Left ventricle myocardium superior (tissue), 1 donor: ENCODE measurements at regions not wholly inside any gene's neighbourhood (a gene's known extent, or its start where the extent isn't known, plus 50 kb on each side); places are given as distances from the start of the nearest gene placed in this dataset.
A peak's percentile ranks its signal among the peaks of the same experiment; 100 is the strongest.
"Not testable (repeated sequence)": the region's sequence is repeated elsewhere in the genome, so short reads cannot be mapped to it uniquely, and the experiment has no call there.

Experiments used
- ATAC-seq: fragments of 200-7000 bp; cut with Tn5 transposase; one replicate; pipeline ENCODE4 v1.9.1; 2020; ENCODE audit warnings: mild to moderate bottlenecking, moderate library complexity
- DNase-seq: peaks from one replicate; pipeline ENCODE4 v3.0.0-alpha.2; 2020
- intact Hi-C: fragments of 100-400 bp; cut with micrococcal nuclease; formaldehyde crosslinking; loops from one replicate; pipeline ENCODE4 v1.11.0; 2022
- donor health status: DM: no; HTN: yes; CAD: no; lungs with severe emphysema.

- DNase-seq, result no peak
- ATAC-seq, result peak; percentile 66
- intact Hi-C loops, result no loop called here
Measured at GRCh38 chr2:32874931-32875330, 71.8 kb upstream of the LTBP1 start.

- ATAC-seq (peak; percentile 45), DNase-seq (no peak)
- intact Hi-C loops, result no loop called here
Measured at GRCh38 chr2:32877587-32878510, 68.9 kb upstream of the LTBP1 start.

DNA sequence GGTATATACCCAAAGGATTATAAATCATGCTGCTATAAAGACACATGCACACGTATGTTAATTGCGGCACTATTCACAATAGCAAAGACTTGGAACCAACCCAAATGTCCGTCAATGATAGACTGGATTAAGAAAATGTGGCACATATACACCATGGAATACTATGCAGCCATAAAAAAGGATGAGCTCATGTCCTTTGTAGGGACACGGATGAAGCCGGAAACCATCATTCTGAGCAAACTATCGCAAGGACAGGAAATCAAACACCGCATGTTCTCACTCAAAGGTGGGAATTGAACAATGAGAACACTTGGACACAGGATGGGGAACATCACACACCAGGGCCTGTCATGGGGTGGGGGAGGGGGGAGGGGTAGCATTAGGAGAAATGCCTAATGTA lies 66.8 kb upstream of the LTBP1 start:
- intact Hi-C loops, ATAC-seq, DNase-seq: not testable (repeated sequence)

DNA sequence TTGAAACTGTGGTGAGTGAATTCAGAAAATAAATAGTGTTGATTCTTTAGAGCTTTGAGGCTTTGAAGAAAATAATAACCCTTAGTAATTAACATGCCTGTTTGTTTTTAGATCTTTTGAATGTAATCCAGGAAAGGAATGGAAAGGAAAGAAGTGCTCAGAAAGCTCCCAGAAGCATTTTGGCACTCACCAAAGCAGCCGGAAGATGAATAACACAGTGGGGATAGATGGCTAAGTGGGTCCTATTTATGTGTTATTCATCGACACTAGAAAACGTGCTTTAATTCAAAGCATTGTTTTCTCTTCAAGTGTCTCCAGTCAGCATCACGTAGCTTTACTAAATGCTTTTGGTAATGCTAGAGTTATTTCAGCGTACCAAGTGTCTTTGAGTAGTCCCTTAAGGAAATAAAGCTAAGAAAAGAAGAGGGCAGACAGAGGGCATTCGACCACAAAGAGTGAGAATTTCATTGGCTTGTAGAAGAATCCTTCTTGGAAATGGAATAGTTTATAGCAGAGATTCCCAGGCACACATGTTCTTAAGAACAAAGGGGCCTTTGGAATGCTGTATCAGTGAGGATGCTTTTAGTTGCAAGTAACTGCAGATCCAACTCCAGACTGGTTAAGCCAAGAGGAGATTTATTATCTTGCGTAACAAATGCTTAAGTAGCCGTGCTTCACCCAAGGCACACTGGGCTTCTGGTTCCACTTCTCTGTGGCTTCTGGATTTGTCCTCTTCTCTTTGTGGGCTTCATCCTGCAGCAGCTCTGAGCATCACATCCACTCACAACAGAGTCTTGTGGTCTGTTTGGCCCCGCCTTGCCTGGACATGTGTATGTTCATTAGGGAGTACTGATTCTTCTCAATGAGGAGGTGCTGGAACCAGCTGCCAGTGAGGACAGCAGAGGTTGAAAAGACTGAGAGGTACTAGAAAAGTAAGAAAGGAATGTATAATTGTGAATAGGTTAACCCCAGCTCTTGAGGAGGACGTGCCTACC lies 63.6 kb upstream of the LTBP1 start:
- intact Hi-C loops, result no loop called here
- ATAC-seq, result no peak
- no peak for DNase-seq

GRCh38 chr2:32884346-32884745 lies 62.4 kb upstream of the LTBP1 start:
- no peak for DNase-seq
- ATAC-seq, result no peak
- intact Hi-C loops, result no loop called here

GRCh38 chr2:32886397-32887055 lies 60.2 kb upstream of the LTBP1 start:
- intact Hi-C loops, DNase-seq, ATAC-seq: not testable (repeated sequence)

DNA sequence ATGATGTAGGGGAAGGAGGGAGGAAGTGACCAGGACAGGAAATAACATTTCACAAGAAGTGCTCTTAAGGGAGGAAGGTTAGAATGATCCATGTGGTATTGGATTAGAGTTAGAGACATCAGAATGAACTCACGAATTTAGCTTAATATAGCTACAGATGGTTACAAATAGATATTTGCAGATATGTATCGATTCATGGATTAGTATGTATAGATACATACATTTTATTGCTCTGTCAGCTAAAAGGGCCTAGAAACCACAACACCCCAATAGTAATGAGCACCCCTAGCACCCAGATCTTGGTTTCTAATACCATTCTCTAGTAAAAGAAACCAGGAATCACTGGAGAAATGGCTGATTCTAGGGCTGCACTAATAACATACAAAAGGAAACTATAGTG lies 59.6 kb upstream of the LTBP1 start:
- intact Hi-C loops, result no loop called here
- no peak for ATAC-seq
- DNase-seq, result no peak

GRCh38 chr2:32894119-32894728 lies 52.5 kb upstream of the LTBP1 start:
- intact Hi-C loops, result no loop called here
- no peak for ATAC-seq
- no peak for DNase-seq

- intact Hi-C loops, result no loop called here
- ATAC-seq, result no peak
- DNase-seq, result no peak
Measured at GRCh38 chr2:32895424-32895823, 51.3 kb upstream of the LTBP1 start.
